MM.1S (cell line): ENCODE measurements at regions not wholly inside any gene's neighbourhood (a gene's known extent, or its start where the extent isn't known, plus 50 kb on each side); places are given as distances from the start of the nearest gene placed in this dataset.
"Not testable (repeated sequence)": the region's sequence is repeated elsewhere in the genome, so short reads cannot be mapped to it uniquely, and the experiment has no call there.

Experiments
- DNase-seq: peaks from one replicate; pipeline ENCODE4 v3.0.0-alpha.2; 2015
- H2AFZ ChIP-seq: fragments of 300-600 bp; sonication (generic); 2 replicates; pipeline ENCODE4 v1.6.0; 2016; ENCODE audit warnings: antibody characterized with exemption, low read length
- H3F3A ChIP-seq: fragments of 300-600 bp; sonication (generic); 2 replicates; pipeline ENCODE4 v1.6.1; 2016; ENCODE audit warnings: mild to moderate bottlenecking, antibody characterized with exemption, low read length, moderate library complexity, mixed read lengths; ENCODE audit not compliant: insufficient read depth
- H3K27ac ChIP-seq: fragments of 300-600 bp; sonication (generic); 2 replicates; pipeline ENCODE4 v1.5.1; 2016; ENCODE audit warnings: mild to moderate bottlenecking, low read length
- H3K27me3 ChIP-seq: fragments of 300-600 bp; sonication (generic); replicated peaks from 2 replicates; pipeline ENCODE4 v1.6.0; 2016; ENCODE audit warnings: low read length; ENCODE audit not compliant: insufficient read depth
- H3K36me3 ChIP-seq: fragments of 300-600 bp; sonication (generic); replicated peaks from 2 replicates; pipeline ENCODE4 v1.6.1; 2016; ENCODE audit warnings: mild to moderate bottlenecking, low read length, mixed read lengths; ENCODE audit not compliant: insufficient read depth
- H3K4me1 ChIP-seq: fragments of 300-600 bp; sonication (generic); 2 replicates; pipeline ENCODE4 v1.6.1; 2016; ENCODE audit warnings: low read length, mixed read lengths
- H3K4me2 ChIP-seq: fragments of 300-600 bp; sonication (generic); 2 replicates; pipeline ENCODE4 v1.6.0; 2016; ENCODE audit warnings: low read depth, low read length
- H3K4me3 ChIP-seq: fragments of 300-600 bp; sonication (generic); 2 replicates; pipeline ENCODE4 v1.5.1; 2016; ENCODE audit warnings: low read length, mixed read lengths
- H3K79me2 ChIP-seq: fragments of 300-600 bp; sonication (generic); 2 replicates; pipeline ENCODE4 v1.6.1; 2016; ENCODE audit warnings: mixed run types, low read length, mixed read lengths
- H3K9ac ChIP-seq: fragments of 300-600 bp; sonication (generic); 2 replicates; pipeline ENCODE4 v1.6.1; 2016; ENCODE audit warnings: low read length, mixed read lengths
- H3K9me2 ChIP-seq: fragments of 300-600 bp; sonication (generic); replicated peaks from 2 replicates; pipeline ENCODE4 v1.6.1; 2016; ENCODE audit warnings: mild to moderate bottlenecking, low read length, mixed read lengths; ENCODE audit not compliant: insufficient read depth
- H3K9me3 ChIP-seq: fragments of 300-600 bp; sonication (generic); replicated peaks from 2 replicates; pipeline ENCODE4 v1.6.1; 2016; ENCODE audit warnings: mild to moderate bottlenecking, low read length, mixed read lengths; ENCODE audit not compliant: insufficient read depth
- H4K20me1 ChIP-seq: fragments of 300-600 bp; sonication (generic); 2 replicates; pipeline ENCODE4 v1.6.1; 2016; ENCODE audit warnings: mild to moderate bottlenecking, low read length, moderate library complexity, mixed read lengths; ENCODE audit not compliant: insufficient read depth
- EZH2 ChIP-seq: fragments of 300-600 bp; sonication (generic); optimal IDR thresholded peaks from 2 replicates; pipeline ENCODE3; 2017; ENCODE audit warnings: low read depth, mild to moderate bottlenecking, antibody characterized with exemption, low read length, mixed read lengths
- EZH2phosphoT487 ChIP-seq: fragments of 300-600 bp; sonication (generic); IDR thresholded peaks from 2 replicates; pipeline ENCODE4 v1.6.1; 2018; ENCODE audit warnings: antibody characterized with exemption, low read length
- TF ChIP-seq, protein P1 (sequence below): fragments of 300-600 bp; sonication (generic); IDR thresholded peaks from 2 replicates; pipeline ENCODE4 v1.5.1; 2016; ENCODE audit warnings: antibody characterized with exemption, low read length, mixed read lengths

GRCh38 chrX:5672099-5672498 lies 556.6 kb downstream of the NLGN4X start:
- H3K27ac ChIP-seq, result no peak overlapping the region
- no peaks in the 10 kb centered on the region for H3K9me2 ChIP-seq
- no peak for TF ChIP-seq EZH2phosphoT487
- TF ChIP-seq, protein P1, sequence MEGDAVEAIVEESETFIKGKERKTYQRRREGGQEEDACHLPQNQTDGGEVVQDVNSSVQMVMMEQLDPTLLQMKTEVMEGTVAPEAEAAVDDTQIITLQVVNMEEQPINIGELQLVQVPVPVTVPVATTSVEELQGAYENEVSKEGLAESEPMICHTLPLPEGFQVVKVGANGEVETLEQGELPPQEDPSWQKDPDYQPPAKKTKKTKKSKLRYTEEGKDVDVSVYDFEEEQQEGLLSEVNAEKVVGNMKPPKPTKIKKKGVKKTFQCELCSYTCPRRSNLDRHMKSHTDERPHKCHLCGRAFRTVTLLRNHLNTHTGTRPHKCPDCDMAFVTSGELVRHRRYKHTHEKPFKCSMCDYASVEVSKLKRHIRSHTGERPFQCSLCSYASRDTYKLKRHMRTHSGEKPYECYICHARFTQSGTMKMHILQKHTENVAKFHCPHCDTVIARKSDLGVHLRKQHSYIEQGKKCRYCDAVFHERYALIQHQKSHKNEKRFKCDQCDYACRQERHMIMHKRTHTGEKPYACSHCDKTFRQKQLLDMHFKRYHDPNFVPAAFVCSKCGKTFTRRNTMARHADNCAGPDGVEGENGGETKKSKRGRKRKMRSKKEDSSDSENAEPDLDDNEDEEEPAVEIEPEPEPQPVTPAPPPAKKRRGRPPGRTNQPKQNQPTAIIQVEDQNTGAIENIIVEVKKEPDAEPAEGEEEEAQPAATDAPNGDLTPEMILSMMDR, result no peak
- TF ChIP-seq EZH2, result no peak
- no peaks in the 10 kb centered on the region for H3K4me1 ChIP-seq
- H2AFZ ChIP-seq, result no peak overlapping the region
- no peak overlapping the region for H3K9ac ChIP-seq
- no peak overlapping the region for H3K4me3 ChIP-seq
- H3K4me2 ChIP-seq, result no peak overlapping the region
- H3K9me3 ChIP-seq, result no peaks in the 10 kb centered on the region
- no peak for DNase-seq
- H3F3A ChIP-seq, result no peaks in the 10 kb centered on the region
- no peaks in the 10 kb centered on the region for H3K27me3 ChIP-seq
- H3K36me3 ChIP-seq, result no peaks in the 10 kb centered on the region
- no peaks in the 10 kb centered on the region for H3K79me2 ChIP-seq
- no peaks in the 10 kb centered on the region for H4K20me1 ChIP-seq

- H3K27me3 ChIP-seq, H3K9ac ChIP-seq, H3K79me2 ChIP-seq, H3K9me3 ChIP-seq, H3K36me3 ChIP-seq, H2AFZ ChIP-seq, H3K4me3 ChIP-seq, H3K4me2 ChIP-seq, H4K20me1 ChIP-seq, H3K9me2 ChIP-seq, H3F3A ChIP-seq, DNase-seq, H3K27ac ChIP-seq, H3K4me1 ChIP-seq: not testable (repeated sequence)
These were observed 562.0 kb downstream of the NLGN4X start for GRCh38 chrX:5666689-5667088.

GRCh38 chrX:5656544-5656943 lies 572.1 kb downstream of the NLGN4X start:
- no peaks in the 10 kb centered on the region for H4K20me1 ChIP-seq
- H3K4me2 ChIP-seq, result no peak overlapping the region
- H3K27ac ChIP-seq, result no peak overlapping the region
- TF ChIP-seq EZH2phosphoT487 (no peak), EZH2 (no peak)
- H3F3A ChIP-seq, result no peaks in the 10 kb centered on the region
- H3K9me2 ChIP-seq, result no peaks in the 10 kb centered on the region
- H3K79me2 ChIP-seq, result no peaks in the 10 kb centered on the region
- no peak overlapping the region for H2AFZ ChIP-seq
- H3K9me3 ChIP-seq, result no peaks in the 10 kb centered on the region
- no peak overlapping the region for H3K4me3 ChIP-seq
- no peaks in the 10 kb centered on the region for H3K4me1 ChIP-seq
- no peaks in the 10 kb centered on the region for H3K36me3 ChIP-seq
- H3K9ac ChIP-seq, result no peak overlapping the region
- no peak for DNase-seq
- H3K27me3 ChIP-seq, result no peaks in the 10 kb centered on the region

- H3K9ac ChIP-seq, result no peak overlapping the region
- H3K4me3 ChIP-seq, result no peak overlapping the region
- no peak overlapping the region for H3K27ac ChIP-seq
- H4K20me1 ChIP-seq, result no peaks in the 10 kb centered on the region
- no peaks in the 10 kb centered on the region for H3K79me2 ChIP-seq
- no peak overlapping the region for H3K4me2 ChIP-seq
- no peaks in the 10 kb centered on the region for H3K36me3 ChIP-seq
- H3K9me2 ChIP-seq, result no peaks in the 10 kb centered on the region
- TF ChIP-seq EZH2phosphoT487 (no peak), EZH2 (no peak)
- TF ChIP-seq, protein P1, result no peak
- peaks cover 31% of the 10 kb centered on the region for H3K4me1 ChIP-seq
- H3F3A ChIP-seq, result peaks cover 8% of the 10 kb centered on the region
- H3K9me3 ChIP-seq, result no peaks in the 10 kb centered on the region
- peak; percentile 35 for DNase-seq
- H2AFZ ChIP-seq, result no peak overlapping the region
- H3K27me3 ChIP-seq, result no peaks in the 10 kb centered on the region
These were observed 577.8 kb downstream of the NLGN4X start for GRCh38 chrX:5650904-5651303.
